Karpas-422 (cell line): ENCODE measurements at regions not wholly inside any gene's neighbourhood (a gene's known extent, or its start where the extent isn't known, plus 50 kb on each side); places are given as distances from the start of the nearest gene placed in this dataset.

Experiments
- DNase-seq: peaks from one replicate; pipeline ENCODE4 v3.0.0-alpha.2; 2015
- H2AFZ ChIP-seq: fragments of 200-600 bp; sonication (generic); 2 replicates; pipeline ENCODE4 v1.6.1; 2014; ENCODE audit warnings: antibody characterized with exemption, low read length, mixed read lengths
- H3K27ac ChIP-seq: fragments of 200-600 bp; sonication (generic); 2 replicates; pipeline ENCODE4 v1.5.1; 2014; ENCODE audit warnings: mild to moderate bottlenecking, low read length, moderate library complexity
- H3K27me3 ChIP-seq: fragments of 200-600 bp; sonication (generic); 2 replicates; pipeline ENCODE4 v1.6.1; 2014; ENCODE audit warnings: low read length, mixed read lengths
- H3K36me3 ChIP-seq: fragments of 200-600 bp; sonication (generic); 2 replicates; pipeline ENCODE4 v1.6.1; 2014; ENCODE audit warnings: low read length, mixed read lengths; ENCODE audit not compliant: insufficient read depth
- H3K4me1 ChIP-seq: fragments of 200-600 bp; sonication (generic); 2 replicates; pipeline ENCODE4 v1.6.1; 2014; ENCODE audit warnings: mild to moderate bottlenecking, low read length, mixed read lengths
- H3K4me2 ChIP-seq: fragments of 200-600 bp; sonication (generic); 2 replicates; pipeline ENCODE4 v1.6.1; 2014; ENCODE audit warnings: low read length, low read depth, mild to moderate bottlenecking; ENCODE audit not compliant: poor library complexity, severe bottlenecking
- H3K4me3 ChIP-seq: fragments of 200-600 bp; sonication (generic); 2 replicates; pipeline ENCODE4 v1.5.1; 2014; ENCODE audit warnings: mild to moderate bottlenecking, antibody characterized with exemption, low read length, mixed read lengths
- H3K79me2 ChIP-seq: fragments of 200-600 bp; sonication (generic); 2 replicates; pipeline ENCODE4 v1.6.1; 2014; ENCODE audit warnings: mild to moderate bottlenecking, low read length, mixed read lengths
- H3K9ac ChIP-seq: fragments of 200-600 bp; sonication (generic); 2 replicates; pipeline ENCODE4 v1.6.0; 2014; ENCODE audit warnings: low read length
- H3K9me2 ChIP-seq: fragments of 200-600 bp; sonication (generic), shearing (Covaris generic); replicated peaks from 2 replicates; pipeline ENCODE4 v1.6.0; 2014; ENCODE audit warnings: mild to moderate bottlenecking, low read length, moderate library complexity; ENCODE audit not compliant: insufficient read depth
- H3K9me3 ChIP-seq: fragments of 300-700, 200-600 bp; sonication (generic); 2 replicates; pipeline ENCODE4 v1.6.1; 2014; ENCODE audit warnings: low read length, mixed read lengths
- H4K20me1 ChIP-seq: fragments of 200-600 bp; sonication (generic); 2 replicates; pipeline ENCODE4 v1.6.1; 2014; ENCODE audit warnings: mild to moderate bottlenecking, antibody characterized with exemption, low read length, low read depth; ENCODE audit not compliant: insufficient read depth

- Histone ChIP-seq H4K20me1 (no peaks in the 10 kb centered on the region), H3K9ac (no peak overlapping the region), H3K9me2 (no peaks in the 10 kb centered on the region), H2AFZ (no peak overlapping the region), H3K36me3 (no peaks in the 10 kb centered on the region), H3K9me3 (no peaks in the 10 kb centered on the region), H3K4me3 (no peak overlapping the region), H3K79me2 (no peaks in the 10 kb centered on the region), H3K27me3 (no peaks in the 10 kb centered on the region), H3K4me1 (no peaks in the 10 kb centered on the region), H3K27ac (no peak overlapping the region), H3K4me2 (no peak overlapping the region)
- no peak for DNase-seq
Observed at GRCh38 chr6:40932366-40932765, 106.7 kb downstream of the UNC5CL start.

- DNase-seq, result no peak
- no peak overlapping the region for H3K4me2 ChIP-seq
- no peak overlapping the region for H2AFZ ChIP-seq
- no peaks in the 10 kb centered on the region for H3K9me3 ChIP-seq
- no peaks in the 10 kb centered on the region for H3K4me1 ChIP-seq
- no peak overlapping the region for H3K9ac ChIP-seq
- H4K20me1 ChIP-seq, result no peaks in the 10 kb centered on the region
- H3K27me3 ChIP-seq, result no peaks in the 10 kb centered on the region
- H3K27ac ChIP-seq, result no peak overlapping the region
- no peaks in the 10 kb centered on the region for H3K9me2 ChIP-seq
- no peak overlapping the region for H3K4me3 ChIP-seq
- H3K79me2 ChIP-seq, result no peaks in the 10 kb centered on the region
- H3K36me3 ChIP-seq, result no peaks in the 10 kb centered on the region
Observed at GRCh38 chr6:40931931-40932330, 107.1 kb downstream of the UNC5CL start.

- no peak for DNase-seq
- H3K4me2 ChIP-seq, result no peak overlapping the region
- no peaks in the 10 kb centered on the region for H3K9me3 ChIP-seq
- no peak overlapping the region for H3K4me3 ChIP-seq
- no peaks in the 10 kb centered on the region for H4K20me1 ChIP-seq
- H2AFZ ChIP-seq, result no peak overlapping the region
- H3K4me1 ChIP-seq, result no peaks in the 10 kb centered on the region
- H3K79me2 ChIP-seq, result no peaks in the 10 kb centered on the region
- H3K27ac ChIP-seq, result no peak overlapping the region
- no peaks in the 10 kb centered on the region for H3K36me3 ChIP-seq
- no peak overlapping the region for H3K9ac ChIP-seq
- no peaks in the 10 kb centered on the region for H3K9me2 ChIP-seq
- no peaks in the 10 kb centered on the region for H3K27me3 ChIP-seq
Observed at GRCh38 chr6:40930555-40930954, 108.5 kb downstream of the UNC5CL start.

GRCh38 chr6:40930045-40930444 lies 109.0 kb downstream of the UNC5CL start:
- Histone ChIP-seq H3K27ac (no peak overlapping the region), H3K79me2 (no peaks in the 10 kb centered on the region), H4K20me1 (no peaks in the 10 kb centered on the region), H2AFZ (no peak overlapping the region), H3K9ac (no peak overlapping the region), H3K36me3 (no peaks in the 10 kb centered on the region), H3K9me3 (no peaks in the 10 kb centered on the region), H3K4me2 (no peak overlapping the region), H3K4me1 (no peaks in the 10 kb centered on the region), H3K4me3 (no peak overlapping the region), H3K9me2 (no peaks in the 10 kb centered on the region), H3K27me3 (no peaks in the 10 kb centered on the region)
- no peak for DNase-seq

GRCh38 chr6:40929176-40929575 lies 109.8 kb downstream of the UNC5CL start:
- Histone ChIP-seq H3K9me2 (no peaks in the 10 kb centered on the region), H4K20me1 (no peaks in the 10 kb centered on the region), H3K4me3 (no peak overlapping the region), H3K36me3 (no peaks in the 10 kb centered on the region), H3K9me3 (no peaks in the 10 kb centered on the region), H3K79me2 (no peaks in the 10 kb centered on the region), H3K27me3 (no peaks in the 10 kb centered on the region), H3K4me1 (no peaks in the 10 kb centered on the region), H3K9ac (no peak overlapping the region), H3K4me2 (no peak overlapping the region), H2AFZ (no peak overlapping the region), H3K27ac (no peak overlapping the region)
- no peak for DNase-seq

- no peak overlapping the region for H3K4me2 ChIP-seq
- no peak overlapping the region for H3K4me3 ChIP-seq
- H3K9ac ChIP-seq, result no peak overlapping the region
- DNase-seq, result no peak
- no peak overlapping the region for H3K27ac ChIP-seq
- H3K79me2 ChIP-seq, result no peaks in the 10 kb centered on the region
- no peaks in the 10 kb centered on the region for H3K36me3 ChIP-seq
- H3K4me1 ChIP-seq, result no peaks in the 10 kb centered on the region
- no peaks in the 10 kb centered on the region for H3K9me2 ChIP-seq
- no peaks in the 10 kb centered on the region for H3K27me3 ChIP-seq
- no peaks in the 10 kb centered on the region for H3K9me3 ChIP-seq
- no peak overlapping the region for H2AFZ ChIP-seq
- H4K20me1 ChIP-seq, result no peaks in the 10 kb centered on the region
Observed at GRCh38 chr6:40928763-40929162, 110.3 kb downstream of the UNC5CL start.

- Histone ChIP-seq H3K27ac (no peak overlapping the region), H3K4me1 (no peaks in the 10 kb centered on the region), H3K79me2 (no peaks in the 10 kb centered on the region), H3K9ac (no peak overlapping the region), H3K9me2 (no peaks in the 10 kb centered on the region), H3K4me3 (no peak overlapping the region), H3K27me3 (no peaks in the 10 kb centered on the region), H2AFZ (no peak overlapping the region), H4K20me1 (no peaks in the 10 kb centered on the region), H3K9me3 (no peaks in the 10 kb centered on the region), H3K36me3 (no peaks in the 10 kb centered on the region), H3K4me2 (no peak overlapping the region)
- no peak for DNase-seq
Observed at GRCh38 chr6:40928307-40928706, 110.7 kb downstream of the UNC5CL start.

- Histone ChIP-seq H4K20me1 (no peaks in the 10 kb centered on the region), H3K9me2 (no peaks in the 10 kb centered on the region), H3K4me3 (no peak overlapping the region), H3K9me3 (no peaks in the 10 kb centered on the region), H3K79me2 (no peaks in the 10 kb centered on the region), H3K27ac (no peak overlapping the region), H2AFZ (no peak overlapping the region), H3K27me3 (no peaks in the 10 kb centered on the region), H3K4me2 (no peak overlapping the region), H3K4me1 (no peaks in the 10 kb centered on the region), H3K36me3 (no peaks in the 10 kb centered on the region), H3K9ac (no peak overlapping the region)
- no peak for DNase-seq
Observed at GRCh38 chr6:40925341-40925740, 113.7 kb downstream of the UNC5CL start.

GRCh38 chr6:40924839-40925238 lies 114.2 kb downstream of the UNC5CL start:
- no peak overlapping the region for H3K27ac ChIP-seq
- H3K79me2 ChIP-seq, result no peaks in the 10 kb centered on the region
- H3K4me2 ChIP-seq, result no peak overlapping the region
- H3K36me3 ChIP-seq, result no peaks in the 10 kb centered on the region
- no peaks in the 10 kb centered on the region for H3K27me3 ChIP-seq
- no peak for DNase-seq
- H3K9me2 ChIP-seq, result no peaks in the 10 kb centered on the region
- no peaks in the 10 kb centered on the region for H3K4me1 ChIP-seq
- no peaks in the 10 kb centered on the region for H4K20me1 ChIP-seq
- H3K9me3 ChIP-seq, result no peaks in the 10 kb centered on the region
- no peak overlapping the region for H3K4me3 ChIP-seq
- no peak overlapping the region for H3K9ac ChIP-seq
- H2AFZ ChIP-seq, result no peak overlapping the region
